A549 (cell line): ENCODE measurements at regions not wholly inside any gene's neighbourhood (a gene's known extent, or its start where the extent isn't known, plus 50 kb on each side); places are given as distances from the start of the nearest gene placed in this dataset.

Experiments used
- CEBPB ChIP-seq, 2 experiments: fragments of >200 bp in 1 of 2; sonication (Bioruptor Twin) in 1 of 2; formaldehyde crosslinking in 1 of 2; IDR thresholded peaks; 2 replicates each; pipeline ENCODE4 v1.6.1; 2012 to 2016
- HDAC2 ChIP-seq: fragments of 200-600 bp; sonication (generic); IDR thresholded peaks from 2 replicates; pipeline ENCODE4 v1.6.1; 2016
- JUNB ChIP-seq: fragments of >200 bp; sonication (Bioruptor Twin); formaldehyde crosslinking; IDR thresholded peaks from 2 replicates; pipeline ENCODE4 v1.6.1; 2016
- KDM1A ChIP-seq: fragments of 200-600 bp; sonication (generic); IDR thresholded peaks from 2 replicates; pipeline ENCODE4 v1.6.1; 2016; ENCODE audit warnings: low read depth, mild to moderate bottlenecking
- MAFK ChIP-seq: fragments of 450-650 bp; IDR thresholded peaks from 2 replicates; pipeline ENCODE4 v1.6.1; 2014; ENCODE audit not compliant: partially characterized antibody
- MAZ ChIP-seq: fragments of 150-350 bp; IDR thresholded peaks from 2 replicates; pipeline ENCODE4 v1.6.1; 2014; ENCODE audit warnings: antibody characterized with exemption, low read depth, low read length, borderline replicate concordance
- POLR2A ChIP-seq: IDR thresholded peaks from 2 replicates; pipeline ENCODE4 v1.6.1; 2012; ENCODE audit warnings: mild to moderate bottlenecking, low read length
- POLR2AphosphoS2 ChIP-seq: conservative IDR thresholded peaks from 2 replicates; pipeline ENCODE4 v1.6.1; 2012; ENCODE audit warnings: low read length, improper control_type of control experiment, inconsistent platforms
- RAD21 ChIP-seq, 2 experiments: fragments of >200 bp in 1 of 2; sonication (Bioruptor Twin) in 1 of 2; formaldehyde crosslinking in 1 of 2; IDR thresholded peaks in 1 of 2; conservative IDR thresholded peaks in 1 of 2; 2 replicates in 1 of 2; 3 replicates in 1 of 2; pipeline ENCODE4 v1.6.1; 2012 to 2018; ENCODE audit warnings: inconsistent platforms in 1 of 2
- RCOR1 ChIP-seq: fragments of 150-350 bp; IDR thresholded peaks from 2 replicates; pipeline ENCODE4 v1.6.1; 2014; ENCODE audit warnings: antibody characterized with exemption, low read length, low read depth
- ZFP36 ChIP-seq: fragments of 450-650 bp; IDR thresholded peaks from 2 replicates; pipeline ENCODE4 v1.6.1; 2014; ENCODE audit warnings: borderline replicate concordance; ENCODE audit not compliant: partially characterized antibody
- TF ChIP-seq, protein P1 (sequence below): fragments of >200 bp; sonication (Bioruptor Twin); formaldehyde crosslinking; IDR thresholded peaks from 3 replicates; pipeline ENCODE4 v1.6.1; 2016
- TF ChIP-seq, protein P2 (sequence below): fragments of >200 bp; sonication (Bioruptor Twin); formaldehyde crosslinking; IDR thresholded peaks from 3 replicates; pipeline ENCODE4 v1.5.1; 2016
- TF ChIP-seq, protein P3 (sequence below): fragments of 450-650 bp; IDR thresholded peaks from 2 replicates; pipeline ENCODE4 v1.6.1; 2014; ENCODE audit warnings: antibody characterized with exemption

DNA sequence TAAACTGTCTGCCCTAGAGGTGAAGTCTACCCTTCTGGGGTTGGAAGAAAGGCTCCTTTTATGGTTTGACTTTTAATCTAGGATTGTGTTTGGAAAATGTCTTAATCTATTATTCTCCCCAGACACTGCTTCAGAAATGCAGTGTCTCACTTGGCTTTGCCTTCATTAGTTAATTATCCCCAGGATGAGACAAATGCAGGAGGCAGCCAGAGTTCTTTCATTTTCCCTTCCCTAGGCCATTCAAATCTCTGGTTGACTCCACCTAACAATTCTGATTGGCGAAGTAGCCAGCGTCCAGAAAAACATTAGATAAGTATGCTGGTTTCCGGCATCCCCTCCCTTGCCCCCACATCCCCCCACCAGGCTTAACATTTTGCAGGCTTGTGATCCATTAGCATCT, 325.8 kb upstream of the PBX1 start:
- TF ChIP-seq, protein P1, sequence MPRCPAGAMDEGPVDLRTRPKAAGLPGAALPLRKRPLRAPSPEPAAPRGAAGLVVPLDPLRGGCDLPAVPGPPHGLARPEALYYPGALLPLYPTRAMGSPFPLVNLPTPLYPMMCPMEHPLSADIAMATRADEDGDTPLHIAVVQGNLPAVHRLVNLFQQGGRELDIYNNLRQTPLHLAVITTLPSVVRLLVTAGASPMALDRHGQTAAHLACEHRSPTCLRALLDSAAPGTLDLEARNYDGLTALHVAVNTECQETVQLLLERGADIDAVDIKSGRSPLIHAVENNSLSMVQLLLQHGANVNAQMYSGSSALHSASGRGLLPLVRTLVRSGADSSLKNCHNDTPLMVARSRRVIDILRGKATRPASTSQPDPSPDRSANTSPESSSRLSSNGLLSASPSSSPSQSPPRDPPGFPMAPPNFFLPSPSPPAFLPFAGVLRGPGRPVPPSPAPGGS = no peak
- TF ChIP-seq MAFK = no peak
- TF ChIP-seq, protein P2, sequence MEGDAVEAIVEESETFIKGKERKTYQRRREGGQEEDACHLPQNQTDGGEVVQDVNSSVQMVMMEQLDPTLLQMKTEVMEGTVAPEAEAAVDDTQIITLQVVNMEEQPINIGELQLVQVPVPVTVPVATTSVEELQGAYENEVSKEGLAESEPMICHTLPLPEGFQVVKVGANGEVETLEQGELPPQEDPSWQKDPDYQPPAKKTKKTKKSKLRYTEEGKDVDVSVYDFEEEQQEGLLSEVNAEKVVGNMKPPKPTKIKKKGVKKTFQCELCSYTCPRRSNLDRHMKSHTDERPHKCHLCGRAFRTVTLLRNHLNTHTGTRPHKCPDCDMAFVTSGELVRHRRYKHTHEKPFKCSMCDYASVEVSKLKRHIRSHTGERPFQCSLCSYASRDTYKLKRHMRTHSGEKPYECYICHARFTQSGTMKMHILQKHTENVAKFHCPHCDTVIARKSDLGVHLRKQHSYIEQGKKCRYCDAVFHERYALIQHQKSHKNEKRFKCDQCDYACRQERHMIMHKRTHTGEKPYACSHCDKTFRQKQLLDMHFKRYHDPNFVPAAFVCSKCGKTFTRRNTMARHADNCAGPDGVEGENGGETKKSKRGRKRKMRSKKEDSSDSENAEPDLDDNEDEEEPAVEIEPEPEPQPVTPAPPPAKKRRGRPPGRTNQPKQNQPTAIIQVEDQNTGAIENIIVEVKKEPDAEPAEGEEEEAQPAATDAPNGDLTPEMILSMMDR = no peak
- TF ChIP-seq JUNB = no peak
- TF ChIP-seq HDAC2 = no peak
- TF ChIP-seq CEBPB (IDR thresholded peaks at IDR 0.05) = no peak
- TF ChIP-seq, protein P3, sequence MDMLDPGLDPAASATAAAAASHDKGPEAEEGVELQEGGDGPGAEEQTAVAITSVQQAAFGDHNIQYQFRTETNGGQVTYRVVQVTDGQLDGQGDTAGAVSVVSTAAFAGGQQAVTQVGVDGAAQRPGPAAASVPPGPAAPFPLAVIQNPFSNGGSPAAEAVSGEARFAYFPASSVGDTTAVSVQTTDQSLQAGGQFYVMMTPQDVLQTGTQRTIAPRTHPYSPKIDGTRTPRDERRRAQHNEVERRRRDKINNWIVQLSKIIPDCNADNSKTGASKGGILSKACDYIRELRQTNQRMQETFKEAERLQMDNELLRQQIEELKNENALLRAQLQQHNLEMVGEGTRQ = no peak
- no peak for TF ChIP-seq POLR2AphosphoS2
- no peak for TF ChIP-seq KDM1A
- no peak for TF ChIP-seq MAZ
- TF ChIP-seq POLR2A = no peak
- no peak for TF ChIP-seq RAD21 (conservative IDR thresholded peaks at IDR 0.05 in 1 of 2, IDR thresholded peaks at IDR 0.05 in 1 of 2)
- TF ChIP-seq ZFP36 = no peak
- TF ChIP-seq RCOR1 = no peak
